Loucy (cell line): ENCODE measurements at regions not wholly inside any gene's neighbourhood (a gene's known extent, or its start where the extent isn't known, plus 50 kb on each side); places are given as distances from the start of the nearest gene placed in this dataset.

Experiments used
- H2AFZ ChIP-seq: fragments of 200-600 bp; sonication (generic); 2 replicates; pipeline ENCODE4 v1.6.0; 2016; ENCODE audit warnings: antibody characterized with exemption, mild to moderate bottlenecking, low read length, moderate library complexity
- H3F3A ChIP-seq: fragments of 200-600 bp; 2 replicates; pipeline ENCODE4 v1.6.0; 2016; ENCODE audit warnings: antibody characterized with exemption, low read depth, mild to moderate bottlenecking
- H3K27me3 ChIP-seq: fragments of 200-600 bp; sonication (generic); 2 replicates; pipeline ENCODE4 v1.6.1; 2014; ENCODE audit warnings: low read length, mild to moderate bottlenecking; ENCODE audit not compliant: insufficient read depth, poor library complexity, severe bottlenecking
- H3K36me3 ChIP-seq: fragments of 200-600 bp; sonication (generic); 2 replicates; pipeline ENCODE4 v1.6.1; 2016; ENCODE audit warnings: low read length; ENCODE audit not compliant: insufficient read depth
- H3K4me1 ChIP-seq: fragments of 200-600 bp; sonication (generic); 2 replicates; pipeline ENCODE4 v1.5.1; 2014; ENCODE audit warnings: low read length, mild to moderate bottlenecking; ENCODE audit not compliant: insufficient read depth, poor library complexity, severe bottlenecking
- H3K4me2 ChIP-seq: fragments of 200-600 bp; sonication (generic); 2 replicates; pipeline ENCODE4 v1.6.0; 2014; ENCODE audit warnings: antibody characterized with exemption, low read length, low read depth, mild to moderate bottlenecking; ENCODE audit not compliant: poor library complexity, severe bottlenecking
- H3K4me3 ChIP-seq: fragments of 200-600 bp; sonication (generic); 2 replicates; pipeline ENCODE4 v1.5.1; 2014; ENCODE audit warnings: low read length, mild to moderate bottlenecking, mixed read lengths; ENCODE audit not compliant: poor library complexity, severe bottlenecking
- H3K79me2 ChIP-seq: fragments of 200-600 bp; sonication (generic); 2 replicates; pipeline ENCODE4 v1.6.1; 2014; ENCODE audit warnings: low read length; ENCODE audit not compliant: insufficient read depth
- H3K9ac ChIP-seq: fragments of 200-600 bp; sonication (generic); 2 replicates; pipeline ENCODE4 v1.6.0; 2014; ENCODE audit warnings: mild to moderate bottlenecking, low read depth, low read length, moderate library complexity; ENCODE audit not compliant: poor library complexity, severe bottlenecking
- H3K9me2 ChIP-seq: fragments of 200-600 bp; sonication (generic); replicated peaks from 2 replicates; pipeline ENCODE4 v1.6.1; 2016; ENCODE audit warnings: low read depth, low read length, mixed read lengths
- H3K9me3 ChIP-seq: fragments of 200-600 bp; sonication (generic); 2 replicates; pipeline ENCODE4 v1.6.1; 2014; ENCODE audit warnings: mild to moderate bottlenecking, antibody characterized with exemption, low read length, low read depth; ENCODE audit not compliant: insufficient read depth
- H4K20me1 ChIP-seq: fragments of 200-600 bp; sonication (generic); 2 replicates; pipeline ENCODE4 v1.6.0; 2014; ENCODE audit warnings: antibody characterized with exemption, low read length, mild to moderate bottlenecking; ENCODE audit not compliant: insufficient read depth, poor library complexity, severe bottlenecking
- CTCF ChIP-seq: fragments of 200-600 bp; sonication (generic); conservative IDR thresholded peaks from 2 replicates; pipeline ENCODE4 v1.5.1; 2014; ENCODE audit warnings: mild to moderate bottlenecking, antibody characterized with exemption, low read length
- EZH2phosphoT487 ChIP-seq: fragments of 200-600 bp; IDR thresholded peaks from 2 replicates; pipeline ENCODE4 v1.6.1; 2018; ENCODE audit warnings: antibody characterized with exemption, mild to moderate bottlenecking, moderate library complexity, borderline replicate concordance

DNA sequence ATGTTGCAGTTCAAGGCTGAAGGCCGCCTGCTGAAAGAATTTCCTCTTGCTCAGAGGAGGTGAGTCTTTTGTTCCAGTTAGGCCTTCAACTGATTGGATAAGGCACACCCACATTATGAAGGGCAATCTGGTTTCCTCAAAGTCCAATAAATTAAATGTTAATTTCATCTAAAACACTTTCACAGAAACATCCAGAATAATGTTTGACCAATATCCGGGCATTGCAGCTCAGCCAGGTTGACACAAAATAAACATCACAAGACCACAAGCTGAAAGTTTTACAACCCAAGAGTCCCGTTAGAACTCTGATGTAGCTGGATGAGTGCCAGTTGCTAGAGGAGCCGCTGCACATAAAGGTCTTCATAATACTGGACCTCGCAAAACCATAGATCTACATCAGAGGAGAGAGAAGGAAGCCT lies 64.9 kb upstream of the EED start:
- H2AFZ ChIP-seq, result no peak overlapping the region
- H3K27me3 ChIP-seq, result no peaks in the 10 kb centered on the region
- H3K9ac ChIP-seq, result no peak overlapping the region
- TF ChIP-seq EZH2phosphoT487 (no peak), CTCF (no peak)
- H3K79me2 ChIP-seq, result no peaks in the 10 kb centered on the region
- no peak overlapping the region for H3K4me3 ChIP-seq
- H3K9me2 ChIP-seq, result no peaks in the 10 kb centered on the region
- H3K9me3 ChIP-seq, result no peaks in the 10 kb centered on the region
- H3K36me3 ChIP-seq, result no peaks in the 10 kb centered on the region
- peaks cover 62% of the 10 kb centered on the region for H3K4me1 ChIP-seq
- H3F3A ChIP-seq, result no peaks in the 10 kb centered on the region
- H4K20me1 ChIP-seq, result no peaks in the 10 kb centered on the region
- no peak overlapping the region for H3K4me2 ChIP-seq

DNA sequence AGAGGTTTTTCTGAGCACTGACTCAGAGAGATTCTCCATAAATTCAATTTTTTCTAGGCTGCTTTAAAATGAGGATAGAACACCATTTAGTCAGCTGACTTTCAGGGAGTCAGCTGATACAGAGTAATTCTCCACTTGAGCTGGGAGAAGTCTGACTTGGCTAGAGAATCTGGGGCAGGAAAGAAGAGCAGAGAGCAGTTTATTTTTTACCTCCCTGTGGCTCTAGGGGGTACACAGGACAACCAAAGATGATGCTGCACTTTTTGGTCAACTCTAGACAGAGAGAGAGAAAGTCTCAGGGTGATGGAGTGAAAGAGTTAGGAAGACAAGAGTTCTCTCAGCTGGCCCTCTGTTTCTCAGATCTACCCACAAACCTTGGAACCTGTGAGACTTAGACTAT lies 67.3 kb upstream of the EED start:
- Histone ChIP-seq H3K4me3 (no peak overlapping the region), H3K9me2 (no peaks in the 10 kb centered on the region), H3K36me3 (no peaks in the 10 kb centered on the region), H3F3A (no peaks in the 10 kb centered on the region), H3K79me2 (no peaks in the 10 kb centered on the region), H4K20me1 (no peaks in the 10 kb centered on the region), H3K9me3 (no peaks in the 10 kb centered on the region), H3K27me3 (no peaks in the 10 kb centered on the region), H3K9ac (no peak overlapping the region), H3K4me2 (no peak overlapping the region), H3K4me1 (peaks cover 66% of the 10 kb centered on the region), H2AFZ (peak overlapping the region; percentile 73)
- TF ChIP-seq CTCF (no peak), EZH2phosphoT487 (no peak)

DNA sequence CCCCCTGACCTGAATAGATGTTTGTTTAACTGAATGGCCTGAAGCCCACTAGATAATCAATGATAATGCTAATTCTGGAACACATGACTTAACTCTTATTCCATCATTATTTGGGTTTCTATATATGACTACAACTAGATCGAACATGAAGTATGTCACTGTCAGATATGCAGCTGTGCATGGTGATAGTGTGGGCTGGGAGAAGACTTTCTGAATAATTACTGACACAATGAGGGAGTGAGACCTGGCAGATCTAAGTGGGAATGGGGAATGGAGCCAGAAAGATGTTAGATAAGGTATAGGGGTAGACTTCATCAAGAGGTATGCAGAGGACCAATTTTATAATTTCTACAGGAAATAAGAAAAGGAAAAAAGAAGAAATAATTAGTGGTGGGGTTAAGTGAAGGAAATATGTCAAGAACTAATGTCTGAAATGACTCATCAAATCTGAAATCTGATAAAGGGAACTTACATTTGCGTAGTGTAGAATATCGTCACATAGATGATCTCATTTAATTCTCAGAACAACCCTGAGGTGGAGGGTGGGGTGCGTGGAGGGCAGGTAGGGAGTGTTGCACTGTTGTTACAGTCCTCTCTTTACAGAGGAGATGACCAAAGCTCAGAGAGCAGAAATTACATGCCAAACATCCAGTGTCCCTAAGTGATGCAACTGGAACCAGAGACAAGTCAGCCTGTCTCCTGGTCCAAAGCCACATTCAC lies 68.2 kb upstream of the EED start:
- Histone ChIP-seq H3K36me3 (no peaks in the 10 kb centered on the region), H3F3A (no peaks in the 10 kb centered on the region), H3K4me3 (no peak overlapping the region), H3K27me3 (no peaks in the 10 kb centered on the region), H3K4me1 (peaks cover 59% of the 10 kb centered on the region), H3K9ac (no peak overlapping the region), H3K9me3 (no peaks in the 10 kb centered on the region), H3K4me2 (no peak overlapping the region), H3K79me2 (no peaks in the 10 kb centered on the region), H3K9me2 (no peaks in the 10 kb centered on the region), H4K20me1 (no peaks in the 10 kb centered on the region), H2AFZ (no peak overlapping the region)
- TF ChIP-seq EZH2phosphoT487 (no peak), CTCF (no peak)
